ENCODE measurements at regions not wholly inside any gene's neighbourhood (a gene's known extent, or its start where the extent isn't known, plus 50 kb on each side); places are given as distances from the start of the nearest gene placed in this dataset.

DNA sequence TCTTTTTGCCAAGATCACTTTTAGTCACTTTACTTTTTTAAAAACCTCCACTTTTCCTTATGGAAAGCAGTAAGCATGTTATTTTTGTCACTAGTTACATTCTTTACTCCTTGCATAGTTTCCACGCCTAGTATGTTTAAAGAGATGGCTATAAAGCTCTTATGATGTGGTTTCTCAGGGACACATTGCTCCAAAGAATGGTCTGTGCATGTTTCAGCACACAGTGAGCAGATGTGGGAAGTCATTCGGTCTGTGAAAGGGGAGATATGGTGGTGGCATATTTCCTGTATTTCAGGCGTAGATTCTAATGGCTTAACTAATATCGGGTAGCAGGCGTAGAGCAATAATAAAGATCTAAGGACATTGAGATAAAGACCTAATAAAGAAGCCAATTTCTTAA is 180.7 kb downstream of the SLITRK6 start:
- no peaks in the 10 kb centered on the region for H3K9me3 ChIP-seq (ENCODE audit: low read length)
- CTCF ChIA-PET = no interaction called here
- no peaks in the 10 kb centered on the region for H3K27me3 ChIP-seq (ENCODE audit: insufficient read depth, low read length, poor library complexity, severe bottlenecking)
- H3K9me3 Mint-ChIP-seq = peaks cover 4 to 21% (median 5%) of the 10 kb centered on the region in 5 donors
- H3K4me1 Mint-ChIP-seq = no peaks in the 10 kb centered on the region
- DNase-seq = no peak
- H3K4me1 ChIP-seq (ENCODE audit: insufficient read depth, low read length) = no peaks in the 10 kb centered on the region
- no peak overlapping the region for H3K4me3 ChIP-seq (ENCODE audit: low read length)
- no peak overlapping the region for H3K4me3 Mint-ChIP-seq
- no peak overlapping the region for H3K27ac ChIP-seq (ENCODE audit: low read depth, low read length)
- H3K27ac Mint-ChIP-seq = no peak overlapping the region
- H3K36me3 ChIP-seq (ENCODE audit: insufficient read depth, low read length) = no peaks in the 10 kb centered on the region
- no peaks in the 10 kb centered on the region for H3K36me3 Mint-ChIP-seq
- H3K27me3 Mint-ChIP-seq = no peaks in the 10 kb centered on the region
- POLR2A ChIA-PET = no interaction called here

GRCh38 chr13:85616275-85616674 is 182.9 kb downstream of the SLITRK6 start:
- POLR2A ChIA-PET = no interaction called here

GRCh38 chr13:85615031-85615430 is 184.2 kb downstream of the SLITRK6 start:
- no peaks in the 10 kb centered on the region for H3K27me3 Mint-ChIP-seq
- H3K36me3 Mint-ChIP-seq = no peaks in the 10 kb centered on the region
- ChIA-PET CTCF (no interaction called here), POLR2A (no interaction called here)
- no peaks in the 10 kb centered on the region for H3K4me1 Mint-ChIP-seq
- Histone ChIP-seq H3K27ac (ENCODE audit: low read depth, low read length) (no peak overlapping the region), H3K27me3 (ENCODE audit: insufficient read depth, low read length, poor library complexity, severe bottlenecking) (no peaks in the 10 kb centered on the region), H3K9me3 (ENCODE audit: low read length) (no peaks in the 10 kb centered on the region), H3K4me3 (ENCODE audit: low read length) (no peak overlapping the region), H3K4me1 (ENCODE audit: insufficient read depth, low read length) (no peaks in the 10 kb centered on the region), H3K36me3 (ENCODE audit: insufficient read depth, low read length) (no peaks in the 10 kb centered on the region)
- H3K27ac Mint-ChIP-seq = no peak overlapping the region
- DNase-seq = no peak
- peaks cover 4 to 19% (median 5%) of the 10 kb centered on the region in 5 donors for H3K9me3 Mint-ChIP-seq
- H3K4me3 Mint-ChIP-seq = no peak overlapping the region

More at GRCh38 chr13:85616275-85616674, 182.9 kb downstream of the SLITRK6 start:
- Mint-ChIP-seq H3K9me3 (peaks cover 4 to 21% (median 5%) of the 10 kb centered on the region in 5 donors), H3K36me3 (no peaks in the 10 kb centered on the region), H3K27me3 (no peaks in the 10 kb centered on the region), H3K4me1 (no peaks in the 10 kb centered on the region), H3K27ac (no peak overlapping the region), H3K4me3 (no peak overlapping the region)
- DNase-seq = no peak
- H3K27ac ChIP-seq (ENCODE audit: low read depth, low read length) = no peak overlapping the region
- CTCF ChIA-PET = no interaction called here
- H3K4me1 ChIP-seq (ENCODE audit: insufficient read depth, low read length) = no peaks in the 10 kb centered on the region
- no peaks in the 10 kb centered on the region for H3K36me3 ChIP-seq (ENCODE audit: insufficient read depth, low read length)
- H3K27me3 ChIP-seq (ENCODE audit: insufficient read depth, low read length, poor library complexity, severe bottlenecking) = no peaks in the 10 kb centered on the region
- H3K9me3 ChIP-seq (ENCODE audit: low read length) = no peaks in the 10 kb centered on the region
- H3K4me3 ChIP-seq (ENCODE audit: low read length) = no peak overlapping the region

DNA sequence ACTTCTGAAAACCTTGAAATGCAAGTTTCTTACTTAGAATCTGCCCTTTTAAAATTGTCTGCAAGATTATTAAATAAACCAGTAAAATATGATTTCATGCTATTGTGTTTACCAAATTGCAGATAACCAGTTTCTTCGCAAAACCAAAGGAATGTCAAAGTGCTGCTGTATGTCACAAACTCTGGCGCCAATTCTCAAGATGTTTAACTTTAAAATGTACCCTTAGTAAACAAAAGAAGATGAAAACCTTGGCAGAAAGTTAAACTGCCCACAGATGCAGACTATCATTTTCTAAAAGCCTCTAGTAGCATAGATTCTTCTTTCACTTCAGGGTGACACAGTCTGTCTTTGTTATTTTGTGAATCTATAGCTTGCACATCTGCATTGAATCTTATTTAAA is 189.2 kb downstream of the SLITRK6 start:
- Mint-ChIP-seq H3K27me3 (no peaks in the 10 kb centered on the region), H3K9me3 (peaks cover 0 to 12% (median 3%) of the 10 kb centered on the region in 5 donors), H3K36me3 (no peaks in the 10 kb centered on the region), H3K27ac (no peak overlapping the region), H3K4me1 (no peaks in the 10 kb centered on the region), H3K4me3 (no peak overlapping the region)
- Histone ChIP-seq H3K36me3 (ENCODE audit: insufficient read depth, low read length) (no peaks in the 10 kb centered on the region), H3K4me3 (ENCODE audit: low read length) (no peak overlapping the region), H3K27me3 (ENCODE audit: insufficient read depth, low read length, poor library complexity, severe bottlenecking) (no peaks in the 10 kb centered on the region), H3K27ac (ENCODE audit: low read depth, low read length) (no peak overlapping the region), H3K9me3 (ENCODE audit: low read length) (no peaks in the 10 kb centered on the region), H3K4me1 (ENCODE audit: insufficient read depth, low read length) (no peaks in the 10 kb centered on the region)
- DNase-seq = no peak
- POLR2A ChIA-PET = no interaction called here
- CTCF ChIA-PET = no interaction called here

DNA sequence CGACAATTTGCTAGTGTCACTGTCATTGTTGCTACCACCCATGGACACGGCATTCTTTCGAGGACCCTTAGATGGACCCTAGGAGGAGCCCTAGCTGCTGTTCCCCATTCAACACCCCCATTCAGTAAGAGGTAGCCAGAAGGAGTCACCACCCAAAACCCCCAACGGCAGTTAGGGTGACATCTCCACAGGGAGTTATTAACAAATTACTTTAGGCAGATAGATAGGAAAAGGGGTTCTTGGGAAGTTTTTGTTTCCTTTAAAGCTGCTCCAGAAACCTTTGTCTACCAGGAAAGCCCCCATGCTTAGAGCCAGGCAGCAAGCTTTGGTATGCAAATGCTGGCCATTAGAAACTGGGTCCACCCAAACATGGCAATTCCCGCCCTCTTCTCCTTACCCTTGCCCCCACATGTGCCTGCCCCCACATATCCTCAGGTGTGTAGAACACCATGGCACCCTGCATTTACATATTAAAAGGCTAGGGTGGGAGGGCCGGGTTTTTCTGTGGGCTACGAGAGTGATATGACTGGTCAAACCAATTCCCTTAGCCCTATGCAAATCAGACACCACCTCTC is 190.9 kb downstream of the SLITRK6 start:
- Histone ChIP-seq H3K27me3 (ENCODE audit: insufficient read depth, low read length, poor library complexity, severe bottlenecking) (no peaks in the 10 kb centered on the region), H3K36me3 (ENCODE audit: insufficient read depth, low read length) (no peaks in the 10 kb centered on the region), H3K4me1 (ENCODE audit: insufficient read depth, low read length) (no peaks in the 10 kb centered on the region), H3K9me3 (ENCODE audit: low read length) (no peaks in the 10 kb centered on the region), H3K4me3 (ENCODE audit: low read length) (no peak overlapping the region), H3K27ac (ENCODE audit: low read depth, low read length) (no peak overlapping the region)
- Mint-ChIP-seq H3K27ac (no peak overlapping the region), H3K4me1 (no peaks in the 10 kb centered on the region), H3K4me3 (no peak overlapping the region), H3K36me3 (no peaks in the 10 kb centered on the region), H3K27me3 (no peaks in the 10 kb centered on the region), H3K9me3 (peaks cover 0 to 12% (median 3%) of the 10 kb centered on the region in 5 donors)
- CTCF ChIA-PET = no interaction called here
- DNase-seq = no peak
- POLR2A ChIA-PET = no interaction called here

- Mint-ChIP-seq H3K27me3 (no peaks in the 10 kb centered on the region), H3K4me1 (no peaks in the 10 kb centered on the region), H3K9me3 (peaks cover 0 to 4% (median under 1%) of the 10 kb centered on the region in 5 donors), H3K4me3 (no peak overlapping the region), H3K36me3 (no peaks in the 10 kb centered on the region), H3K27ac (no peak overlapping the region)
- ChIA-PET POLR2A (no interaction called here), CTCF (no interaction called here)
- Histone ChIP-seq H3K27ac (ENCODE audit: low read depth, low read length) (no peak overlapping the region), H3K4me1 (ENCODE audit: insufficient read depth, low read length) (no peaks in the 10 kb centered on the region), H3K9me3 (ENCODE audit: low read length) (no peaks in the 10 kb centered on the region), H3K4me3 (ENCODE audit: low read length) (no peak overlapping the region), H3K27me3 (ENCODE audit: insufficient read depth, low read length, poor library complexity, severe bottlenecking) (no peaks in the 10 kb centered on the region), H3K36me3 (ENCODE audit: insufficient read depth, low read length) (no peaks in the 10 kb centered on the region)
- DNase-seq = no peak
Observed at GRCh38 chr13:85603735-85604134, 195.5 kb downstream of the SLITRK6 start.

DNA sequence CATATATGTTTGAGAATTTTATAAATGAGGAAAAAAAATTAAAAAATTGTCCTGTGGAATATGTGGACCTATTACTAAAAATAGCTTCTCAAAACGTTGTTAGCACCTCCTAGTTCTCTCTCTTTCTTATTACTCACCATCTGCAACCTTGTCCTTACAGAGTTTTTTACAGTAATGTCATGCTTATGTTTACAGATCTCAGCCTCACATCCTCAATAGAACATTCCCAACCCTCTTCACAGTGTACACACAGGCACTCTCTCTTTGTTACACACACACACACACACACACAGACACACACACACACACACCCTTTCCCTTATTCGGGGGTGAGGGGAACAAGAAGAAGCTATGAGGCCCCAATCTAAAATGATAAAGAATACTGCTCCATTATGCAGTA is 197.7 kb downstream of the SLITRK6 start:
- Histone ChIP-seq H3K4me1 (ENCODE audit: insufficient read depth, low read length) (no peaks in the 10 kb centered on the region), H3K27me3 (ENCODE audit: insufficient read depth, low read length, poor library complexity, severe bottlenecking) (no peaks in the 10 kb centered on the region), H3K36me3 (ENCODE audit: insufficient read depth, low read length) (no peaks in the 10 kb centered on the region), H3K4me3 (ENCODE audit: low read length) (no peak overlapping the region), H3K9me3 (ENCODE audit: low read length) (no peaks in the 10 kb centered on the region), H3K27ac (ENCODE audit: low read depth, low read length) (no peak overlapping the region)
- H3K27ac Mint-ChIP-seq = no peak overlapping the region
- no peaks in the 10 kb centered on the region for H3K4me1 Mint-ChIP-seq
- H3K9me3 Mint-ChIP-seq = no peaks in the 10 kb centered on the region
- ChIA-PET CTCF (no interaction called here), POLR2A (no interaction called here)
- no peaks in the 10 kb centered on the region for H3K27me3 Mint-ChIP-seq
- H3K4me3 Mint-ChIP-seq = no peak overlapping the region
- no peaks in the 10 kb centered on the region for H3K36me3 Mint-ChIP-seq
- DNase-seq = no peak

DNA sequence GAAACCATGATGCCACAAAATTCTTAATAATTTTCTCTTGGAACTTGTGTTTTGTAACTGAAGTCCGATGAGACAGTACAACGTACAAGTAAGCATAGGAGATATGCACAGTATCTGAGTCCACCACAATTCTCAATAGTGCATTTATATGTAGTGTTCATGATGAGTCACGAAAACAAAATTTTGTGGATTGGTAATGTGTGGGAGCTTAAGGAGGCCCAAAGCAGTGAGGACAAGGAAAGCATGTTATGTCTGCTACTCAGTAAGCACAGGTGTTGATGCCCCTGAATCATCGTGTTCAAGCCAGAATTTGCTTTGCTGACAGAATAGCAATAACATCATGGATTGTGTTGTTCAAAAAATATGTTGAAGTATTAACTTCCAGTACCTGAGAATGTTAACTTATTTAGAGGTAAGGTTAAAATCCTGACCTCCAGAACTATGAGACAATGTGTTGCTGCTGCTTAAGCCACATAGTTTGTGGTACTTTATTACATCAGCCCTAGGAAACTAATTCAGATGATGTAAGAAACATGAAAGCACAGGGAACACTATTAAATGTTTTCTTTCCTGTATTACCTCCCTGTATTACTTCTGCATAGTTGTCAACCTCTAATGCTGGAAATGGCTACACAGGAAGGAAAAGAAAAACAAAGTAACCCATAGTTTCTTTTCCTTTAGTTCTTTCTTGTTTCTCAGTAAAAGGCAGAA is 201.3 kb downstream of the SLITRK6 start:
- no peak overlapping the region for H3K27ac Mint-ChIP-seq
- H3K27me3 Mint-ChIP-seq = no peaks in the 10 kb centered on the region
- no peak overlapping the region for H3K4me3 Mint-ChIP-seq
- DNase-seq = no peak
- no peak overlapping the region for H3K4me3 ChIP-seq (ENCODE audit: low read length)
- no peaks in the 10 kb centered on the region for H3K9me3 ChIP-seq (ENCODE audit: low read length)
- no peaks in the 10 kb centered on the region for H3K36me3 ChIP-seq (ENCODE audit: insufficient read depth, low read length)
- ChIA-PET CTCF (no interaction called here), POLR2A (no interaction called here)
- no peaks in the 10 kb centered on the region for H3K27me3 ChIP-seq (ENCODE audit: insufficient read depth, low read length, poor library complexity, severe bottlenecking)
- no peaks in the 10 kb centered on the region for H3K4me1 Mint-ChIP-seq
- no peaks in the 10 kb centered on the region for H3K4me1 ChIP-seq (ENCODE audit: insufficient read depth, low read length)
- peaks cover 0 to 7% (median 0%) of the 10 kb centered on the region in 5 donors for H3K9me3 Mint-ChIP-seq
- no peak overlapping the region for H3K27ac ChIP-seq (ENCODE audit: low read depth, low read length)
- no peaks in the 10 kb centered on the region for H3K36me3 Mint-ChIP-seq
